GM23248 (cell line): ENCODE measurements at regions not wholly inside any gene's neighbourhood (a gene's known extent, or its start where the extent isn't known, plus 50 kb on each side); places are given as distances from the start of the nearest gene placed in this dataset.

ENCODE experiments used
- EZH2 ChIP-seq: fragments of 200-600 bp; sonication (generic); IDR thresholded peaks from 2 replicates; pipeline ENCODE4 v1.6.1; 2018; ENCODE audit warnings: antibody characterized with exemption, mild to moderate bottlenecking; ENCODE audit not compliant: insufficient read depth, poor library complexity, severe bottlenecking
- EZH2phosphoT487 ChIP-seq: fragments of 200-600 bp; sonication (generic); IDR thresholded peaks from 2 replicates; pipeline ENCODE4 v1.6.1; 2018; ENCODE audit warnings: antibody characterized with exemption, moderate library complexity, mild to moderate bottlenecking, low read depth; ENCODE audit not compliant: insufficient read depth

GRCh38 chr5:8807636-8808035 is 738.2 kb downstream of the SEMA5A start:
- TF ChIP-seq EZH2 (no peak), EZH2phosphoT487 (no peak)
